BE2C (cell line): ENCODE measurements at regions not wholly inside any gene's neighbourhood (a gene's known extent, or its start where the extent isn't known, plus 50 kb on each side); places are given as distances from the start of the nearest gene placed in this dataset.
"Not testable (repeated sequence)": the region's sequence is repeated elsewhere in the genome, so short reads cannot be mapped to it uniquely, and the experiment has no call there.

ENCODE experiments used
- DNase-seq: peaks from one replicate; pipeline ENCODE4 v3.0.0-alpha.2; 2020
- H3K27me3 ChIP-seq: fragments of 250-450 bp; sonication (Bioruptor Pico); 2 replicates; pipeline ENCODE4 v1.5.1; 2020; ENCODE audit warnings: mild to moderate bottlenecking
- H3K36me3 ChIP-seq: fragments of 250-450 bp; sonication (Bioruptor Pico); 2 replicates; pipeline ENCODE4 v1.5.1; 2020; ENCODE audit warnings: mild to moderate bottlenecking
- H3K4me1 ChIP-seq: fragments of 250-450 bp; sonication (Bioruptor Pico); 2 replicates; pipeline ENCODE4 v1.5.1; 2020
- H3K4me3 ChIP-seq: 2 replicates; pipeline ENCODE4 v1.5.1; 2011; ENCODE audit warnings: low read depth, low read length
- H3K9me3 ChIP-seq: fragments of 250-450 bp; sonication (Bioruptor Pico); 2 replicates; pipeline ENCODE4 v1.5.1; 2020
- CTCF ChIP-seq: IDR thresholded peaks from 2 replicates; pipeline ENCODE4 v1.5.1; 2012; ENCODE audit warnings: mild to moderate bottlenecking, low read depth, low read length

- Histone ChIP-seq H3K9me3 (no peaks in the 10 kb centered on the region), H3K4me1 (no peaks in the 10 kb centered on the region), H3K36me3 (no peaks in the 10 kb centered on the region), H3K4me3 (no peak overlapping the region), H3K27me3 (no peaks in the 10 kb centered on the region)
- DNase-seq = no peak
- no peak for TF ChIP-seq CTCF
Observed at GRCh38 chr5:2075365-2075764, 192.6 kb upstream of the IRX4 start.

- DNase-seq = no peak
- Histone ChIP-seq H3K4me3 (no peak overlapping the region), H3K36me3 (no peaks in the 10 kb centered on the region), H3K27me3 (peaks cover 4% of the 10 kb centered on the region; the same call in 1 of the 2 replicates), H3K9me3 (no peaks in the 10 kb centered on the region), H3K4me1 (no peaks in the 10 kb centered on the region)
- TF ChIP-seq CTCF = no peak
Observed at GRCh38 chr5:2071562-2071961, 188.8 kb upstream of the IRX4 start.

- not testable (repeated sequence) for H3K9me3 ChIP-seq, H3K27me3 ChIP-seq, H3K4me1 ChIP-seq, DNase-seq, H3K36me3 ChIP-seq, H3K4me3 ChIP-seq
Observed at GRCh38 chr5:2070787-2071186, 188.1 kb upstream of the IRX4 start.

GRCh38 chr5:2068531-2068930 lies 185.8 kb upstream of the IRX4 start:
- DNase-seq = no peak
- Histone ChIP-seq H3K9me3 (no peaks in the 10 kb centered on the region), H3K4me1 (no peaks in the 10 kb centered on the region), H3K27me3 (peaks cover 4% of the 10 kb centered on the region; the same call in 1 of the 2 replicates), H3K36me3 (no peaks in the 10 kb centered on the region), H3K4me3 (no peak overlapping the region)
- no peak for TF ChIP-seq CTCF

- no peak for DNase-seq
- Histone ChIP-seq H3K4me3 (no peak overlapping the region), H3K4me1 (no peaks in the 10 kb centered on the region), H3K27me3 (peaks cover 4% of the 10 kb centered on the region; the same call in 1 of the 2 replicates), H3K9me3 (no peaks in the 10 kb centered on the region), H3K36me3 (no peaks in the 10 kb centered on the region)
- no peak for TF ChIP-seq CTCF
Observed at GRCh38 chr5:2066373-2066772, 183.6 kb upstream of the IRX4 start.

GRCh38 chr5:2063380-2063779 lies 180.7 kb upstream of the IRX4 start:
- H3K36me3 ChIP-seq, DNase-seq, H3K4me3 ChIP-seq, H3K27me3 ChIP-seq, H3K9me3 ChIP-seq, H3K4me1 ChIP-seq: not testable (repeated sequence)

- H3K4me1 ChIP-seq = no peaks in the 10 kb centered on the region
- no peak for DNase-seq
- no peaks in the 10 kb centered on the region for H3K27me3 ChIP-seq
- no peaks in the 10 kb centered on the region for H3K9me3 ChIP-seq
- no peaks in the 10 kb centered on the region for H3K36me3 ChIP-seq
- TF ChIP-seq CTCF = no peak
- no peak overlapping the region for H3K4me3 ChIP-seq
Observed at GRCh38 chr5:2052687-2053086, 170.0 kb upstream of the IRX4 start.
